Lower leg skin (tissue), 4 donors: ENCODE measurements at regions not wholly inside any gene's neighbourhood (a gene's known extent, or its start where the extent isn't known, plus 50 kb on each side); places are given as distances from the start of the nearest gene placed in this dataset.

Experiments used
- DNase-seq, 2 donors: peaks; one replicate each; pipeline ENCODE4 v3.0.0-alpha.2; 2019; ENCODE audit warnings: low spot score in 2 of 2
- H3K4me3 ChIP-seq: fragments of 200-600 bp; sonication (generic); 2 replicates; pipeline ENCODE4 v1.5.1; 2017; ENCODE audit warnings: mild to moderate bottlenecking, low read depth; ENCODE audit not compliant: poor library complexity, severe bottlenecking
- POLR2A ChIP-seq, 2 donors: fragments of 450-650 bp; IDR thresholded peaks; one replicate each; pipeline ENCODE4 v1.6.1; 2016 to 2017; ENCODE audit warnings: antibody characterized with exemption in 2 of 2, mild to moderate bottlenecking in 1 of 2, moderate library complexity in 1 of 2
- WGBS, 2 donors: methylation state at CpG; one replicate each; pipeline ENCODE4 v1.1.5; 2018; 5-methylcytosine and 5-hydroxymethylcytosine counted together
- intact Hi-C: fragments of 100-400 bp; cut with DNase I; formaldehyde crosslinking; loops from one replicate; pipeline ENCODE4 v1.15.0; 2023; ENCODE audit warnings: low total_unique reads
- TF ChIP-seq, protein P1 (sequence below), 3 donors: fragments of 450-650 bp; IDR thresholded peaks; one replicate each; pipeline ENCODE4 v1.5.1; 2016; ENCODE audit warnings: antibody characterized with exemption in 3 of 3, mild to moderate bottlenecking in 3 of 3, moderate library complexity in 2 of 3

DNA sequence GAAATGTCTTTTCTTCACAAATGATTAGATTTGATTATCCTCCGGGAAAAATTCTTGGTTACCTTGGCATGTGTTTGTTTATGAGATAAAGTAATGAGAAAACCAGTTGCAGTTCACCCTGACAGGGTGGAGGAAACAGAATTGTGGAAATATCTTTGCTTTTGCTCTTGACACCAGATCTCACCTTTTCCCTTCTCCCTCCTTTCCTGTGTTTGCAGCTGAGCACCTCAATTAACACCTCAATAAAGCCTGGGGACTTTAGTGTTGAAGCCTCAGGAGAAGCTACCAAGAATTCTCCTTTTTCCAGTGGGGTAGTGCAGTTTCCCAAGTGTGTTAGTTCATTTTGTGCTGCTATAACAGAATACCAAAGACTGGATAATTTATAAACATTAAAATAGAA, 350.8 kb upstream of the IGFBP7 start:
- no peak for DNase-seq
- intact Hi-C loops = no loop called here
- no peak overlapping the region for H3K4me3 ChIP-seq
- WGBS, 2 donors = 73 to 78% methylated on average over 1 of the region's 1 CpG
- TF ChIP-seq, protein P1, sequence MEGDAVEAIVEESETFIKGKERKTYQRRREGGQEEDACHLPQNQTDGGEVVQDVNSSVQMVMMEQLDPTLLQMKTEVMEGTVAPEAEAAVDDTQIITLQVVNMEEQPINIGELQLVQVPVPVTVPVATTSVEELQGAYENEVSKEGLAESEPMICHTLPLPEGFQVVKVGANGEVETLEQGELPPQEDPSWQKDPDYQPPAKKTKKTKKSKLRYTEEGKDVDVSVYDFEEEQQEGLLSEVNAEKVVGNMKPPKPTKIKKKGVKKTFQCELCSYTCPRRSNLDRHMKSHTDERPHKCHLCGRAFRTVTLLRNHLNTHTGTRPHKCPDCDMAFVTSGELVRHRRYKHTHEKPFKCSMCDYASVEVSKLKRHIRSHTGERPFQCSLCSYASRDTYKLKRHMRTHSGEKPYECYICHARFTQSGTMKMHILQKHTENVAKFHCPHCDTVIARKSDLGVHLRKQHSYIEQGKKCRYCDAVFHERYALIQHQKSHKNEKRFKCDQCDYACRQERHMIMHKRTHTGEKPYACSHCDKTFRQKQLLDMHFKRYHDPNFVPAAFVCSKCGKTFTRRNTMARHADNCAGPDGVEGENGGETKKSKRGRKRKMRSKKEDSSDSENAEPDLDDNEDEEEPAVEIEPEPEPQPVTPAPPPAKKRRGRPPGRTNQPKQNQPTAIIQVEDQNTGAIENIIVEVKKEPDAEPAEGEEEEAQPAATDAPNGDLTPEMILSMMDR (IDR thresholded peaks at IDR 0.05) = no peak
- TF ChIP-seq POLR2A (IDR thresholded peaks at IDR 0.05) = no peak

DNA sequence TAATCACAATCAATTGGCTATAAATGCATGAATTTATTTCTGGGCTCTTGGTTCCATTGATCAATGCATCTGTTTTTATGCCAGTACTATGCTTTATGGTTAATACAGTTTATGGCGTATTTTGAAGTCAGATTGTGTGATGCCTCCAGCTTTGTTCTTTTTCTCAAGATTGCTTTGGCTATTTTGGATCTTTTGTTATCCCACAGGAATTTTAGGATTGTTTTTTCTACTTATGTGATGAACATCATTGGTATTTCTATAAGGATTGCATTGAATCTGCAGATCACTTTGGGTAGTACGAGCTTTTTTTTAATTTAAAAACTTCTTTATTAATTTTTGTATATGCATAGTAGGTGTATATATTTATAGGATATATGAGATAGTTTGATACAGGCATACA, 338.7 kb upstream of the IGFBP7 start:
- TF ChIP-seq, protein P1 (IDR thresholded peaks at IDR 0.05) = no peak
- no peak for TF ChIP-seq POLR2A (IDR thresholded peaks at IDR 0.05)
- no peak for DNase-seq
- H3K4me3 ChIP-seq = no peak overlapping the region
- WGBS, 2 donors = 64 to 69% methylated on average over 2 of the region's 2 CpGs
- intact Hi-C loops = no loop called here

DNA sequence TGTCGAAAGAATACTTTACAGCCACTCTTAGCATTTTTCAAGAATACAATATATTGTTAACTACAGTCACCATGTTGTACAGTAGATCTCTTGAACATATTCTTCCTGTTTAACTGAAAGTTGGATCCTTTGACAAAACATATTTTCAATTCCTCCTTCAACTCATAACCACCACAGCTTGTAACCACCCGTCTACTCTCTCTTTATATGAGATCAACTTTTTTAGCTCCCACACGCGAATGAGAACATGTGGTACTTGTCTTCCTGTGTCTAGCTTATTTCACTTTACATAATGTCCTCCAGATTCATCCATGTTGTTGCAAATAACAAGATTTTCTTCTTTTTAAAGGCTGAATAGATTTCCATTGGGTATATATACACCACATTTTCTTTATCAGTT, 338.3 kb upstream of the IGFBP7 start:
- intact Hi-C loops = no loop called here
- TF ChIP-seq, protein P1 (IDR thresholded peaks at IDR 0.05) = no peak
- no peak for TF ChIP-seq POLR2A (IDR thresholded peaks at IDR 0.05)
- 67 to 68% methylated on average over 4 of the region's 4 CpGs for WGBS, 2 donors
- DNase-seq = no peak
- H3K4me3 ChIP-seq = no peak overlapping the region

DNA sequence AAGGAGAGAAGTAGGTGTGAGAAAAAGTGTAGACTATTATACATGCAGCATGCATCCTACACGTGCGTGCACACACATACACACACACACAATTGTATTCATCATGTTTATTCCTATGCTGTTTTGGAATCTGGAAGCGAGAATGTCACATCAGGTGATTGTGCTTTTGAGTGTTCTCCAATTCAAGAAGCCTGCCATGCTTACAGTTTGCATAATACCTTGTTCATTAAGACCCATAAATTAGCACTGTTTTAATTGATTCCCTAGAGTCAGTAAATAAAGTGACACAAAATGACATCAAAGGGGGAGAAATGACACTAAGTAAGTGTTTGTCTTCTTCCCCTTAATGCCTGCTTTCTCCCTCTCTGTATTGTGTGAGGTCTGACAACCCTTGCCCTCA, 336.1 kb upstream of the IGFBP7 start:
- no peak for TF ChIP-seq POLR2A (IDR thresholded peaks at IDR 0.05)
- TF ChIP-seq, protein P1 (IDR thresholded peaks at IDR 0.05) = no peak
- 61 to 75% methylated on average over 3 of the region's 3 CpGs for WGBS, 2 donors

DNA sequence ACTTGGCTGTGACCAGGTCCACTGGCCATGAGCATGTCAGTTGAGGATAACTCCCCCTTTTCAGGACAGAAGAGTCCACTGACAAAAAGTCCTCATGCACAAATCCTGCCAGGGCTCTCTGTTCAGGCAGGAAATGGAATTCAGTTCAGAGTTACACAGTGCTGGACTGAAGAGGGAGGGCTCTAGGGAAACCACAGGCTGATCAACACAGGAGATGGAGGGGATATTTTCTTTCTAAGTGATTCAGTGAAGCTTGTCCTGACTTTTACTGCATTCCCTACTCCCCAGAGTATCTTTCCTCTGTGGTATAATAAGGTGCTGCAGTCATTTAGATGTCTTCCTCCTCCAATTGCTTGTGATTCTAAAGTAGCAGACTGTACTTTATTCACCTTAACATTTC, 335.5 kb upstream of the IGFBP7 start:
- DNase-seq = no peak
- H3K4me3 ChIP-seq = no peak overlapping the region
- no peak for TF ChIP-seq POLR2A (IDR thresholded peaks at IDR 0.05)
- TF ChIP-seq, protein P1 (IDR thresholded peaks at IDR 0.05) = no peak
- intact Hi-C loops = no loop called here

More for the DNA sequence above, 336.1 kb upstream of the IGFBP7 start:
- no peak overlapping the region for H3K4me3 ChIP-seq
- DNase-seq = no peak
- intact Hi-C loops = no loop called here

DNA sequence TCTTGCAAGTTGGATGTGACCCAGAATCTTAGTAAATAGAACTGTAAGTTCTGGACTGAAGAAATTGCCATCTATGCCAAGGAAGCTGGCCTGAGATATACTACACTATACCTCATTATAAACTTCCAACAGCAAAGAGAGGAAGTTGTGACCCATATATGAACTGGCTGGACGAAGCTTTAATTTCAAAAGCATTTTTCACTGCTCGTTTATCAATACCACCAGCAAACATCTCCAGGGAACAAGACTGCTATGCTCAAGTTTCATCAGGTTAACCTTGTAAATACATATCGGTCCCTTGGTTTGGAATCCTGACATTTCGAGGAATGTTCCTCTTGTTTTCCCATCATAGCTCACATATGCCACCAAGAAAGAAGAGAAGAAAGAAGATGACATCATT, 334.5 kb upstream of the IGFBP7 start:
- 71 to 74% methylated on average over 4 of the region's 4 CpGs for WGBS, 2 donors
- TF ChIP-seq POLR2A (IDR thresholded peaks at IDR 0.05) = no peak
- TF ChIP-seq, protein P1 (IDR thresholded peaks at IDR 0.05) = no peak
- intact Hi-C loops = no loop called here
- no peak overlapping the region for H3K4me3 ChIP-seq
- no peak for DNase-seq
